GM18873 (cell line): ENCODE measurements at regions not wholly inside any gene's neighbourhood (a gene's known extent, or its start where the extent isn't known, plus 50 kb on each side); places are given as distances from the start of the nearest gene placed in this dataset.

Source experiments
- ATAC-seq: cut with Tn5 transposase; IDR thresholded peaks from one replicate; pipeline ENCODE4 v1.9.1; 2021; ENCODE audit warnings: mild to moderate bottlenecking, moderate library complexity, moderate number of reproducible peaks; ENCODE audit not compliant: unreplicated experiment, low FRiP score

GRCh38 chr13:88526186-88526852 is 855.1 kb downstream of the SLITRK5 start:
- no peak for ATAC-seq

- ATAC-seq = no peak
Observed at GRCh38 chr13:88526853-88527215, 855.7 kb downstream of the SLITRK5 start.

GRCh38 chr13:88541994-88542393 is 870.8 kb downstream of the SLITRK5 start:
- no peak for ATAC-seq

GRCh38 chr13:88544836-88545235 is 873.7 kb downstream of the SLITRK5 start:
- no peak for ATAC-seq

- ATAC-seq = no peak
Observed at GRCh38 chr13:88552966-88553365, 881.8 kb downstream of the SLITRK5 start.

GRCh38 chr13:88565566-88565965 is 894.4 kb downstream of the SLITRK5 start:
- ATAC-seq = no peak

- ATAC-seq = no peak
Observed at GRCh38 chr13:88585861-88586260, 914.7 kb downstream of the SLITRK5 start.

- no peak for ATAC-seq
Observed at GRCh38 chr13:88586263-88586662, 915.1 kb downstream of the SLITRK5 start.

GRCh38 chr13:88590574-88590973 is 919.4 kb downstream of the SLITRK5 start:
- ATAC-seq = no peak

- no peak for ATAC-seq
Observed at GRCh38 chr13:88592105-88592504, 920.9 kb downstream of the SLITRK5 start.

- ATAC-seq = no peak
Observed at GRCh38 chr13:88601949-88602348, 930.8 kb downstream of the SLITRK5 start.

- no peak for ATAC-seq
Observed at GRCh38 chr13:88602786-88603777, 931.9 kb downstream of the SLITRK5 start.

- ATAC-seq = no peak
Observed at GRCh38 chr13:88617176-88617575, 946.0 kb downstream of the SLITRK5 start.

- ATAC-seq = no peak
Observed at GRCh38 chr13:88622362-88622973, 951.3 kb downstream of the SLITRK5 start.

- no peak for ATAC-seq
Observed at GRCh38 chr13:88623150-88623549, 952.0 kb downstream of the SLITRK5 start.

- no peak for ATAC-seq
Observed at GRCh38 chr13:88627071-88627470, 955.9 kb downstream of the SLITRK5 start.

GRCh38 chr13:88628882-88629281 is 957.7 kb downstream of the SLITRK5 start:
- ATAC-seq = no peak

- ATAC-seq = no peak
Observed at GRCh38 chr13:88637935-88638334, 966.8 kb downstream of the SLITRK5 start.

- no peak for ATAC-seq
Observed at GRCh38 chr13:88643233-88643632, 972.1 kb downstream of the SLITRK5 start.

- no peak for ATAC-seq
Observed at GRCh38 chr13:88648598-88649373, 977.6 kb downstream of the SLITRK5 start.
